IMR-90 (cell line): ENCODE measurements at regions not wholly inside any gene's neighbourhood (a gene's known extent, or its start where the extent isn't known, plus 50 kb on each side); places are given as distances from the start of the nearest gene placed in this dataset.

Experiments used
- CEBPB ChIP-seq: IDR thresholded peaks from 2 replicates; pipeline ENCODE4 v1.6.1; 2012; ENCODE audit warnings: low read depth, low read length, improper control_type of control experiment
- CTCF ChIP-seq: conservative IDR thresholded peaks from 2 replicates; pipeline ENCODE4 v1.5.1; 2012; ENCODE audit warnings: mild to moderate bottlenecking, low read depth, low read length, improper control_type of control experiment
- FOS ChIP-seq: fragments of 150-350 bp; IDR thresholded peaks from 2 replicates; pipeline ENCODE4 v1.6.1; 2016; ENCODE audit warnings: low read depth, low read length
- MAFK ChIP-seq: IDR thresholded peaks from 2 replicates; pipeline ENCODE4 v1.6.1; 2012; ENCODE audit warnings: low read depth, low read length, improper control_type of control experiment
- MAZ ChIP-seq: IDR thresholded peaks from 2 replicates; pipeline ENCODE4 v1.6.1; 2012; ENCODE audit warnings: low read depth, mild to moderate bottlenecking, low read length, improper control_type of control experiment, moderate library complexity, borderline replicate concordance
- MXI1 ChIP-seq: IDR thresholded peaks from 2 replicates; pipeline ENCODE4 v1.6.1; 2012; ENCODE audit warnings: low read depth, mild to moderate bottlenecking, low read length, moderate library complexity, borderline replicate concordance
- POLR2A ChIP-seq: IDR thresholded peaks from 2 replicates; pipeline ENCODE4 v1.6.1; 2012; ENCODE audit warnings: mild to moderate bottlenecking, low read depth, low read length
- RCOR1 ChIP-seq: IDR thresholded peaks from 2 replicates; pipeline ENCODE4 v1.6.1; 2012; ENCODE audit warnings: mild to moderate bottlenecking, low read length, improper control_type of control experiment; ENCODE audit not compliant: insufficient replicate concordance
- USF2 ChIP-seq: fragments of 150-350 bp; IDR thresholded peaks from 2 replicates; pipeline ENCODE4 v1.6.1; 2017; ENCODE audit warnings: mild to moderate bottlenecking, antibody characterized with exemption, low read length, low read depth

- TF ChIP-seq CTCF (no peak), CEBPB (no peak), RCOR1 (no peak), POLR2A (no peak), USF2 (no peak), FOS (no peak), MAFK (no peak), MAZ (no peak), MXI1 (no peak)
Measured at GRCh38 chr20:48069596-48069995, 284.3 kb upstream of the SULF2 start.
